ENCODE measurements at regions not wholly inside any gene's neighbourhood (a gene's known extent, or its start where the extent isn't known, plus 50 kb on each side); places are given as distances from the start of the nearest gene placed in this dataset.

GRCh38 chr20:60948224-60948623 is 303.8 kb upstream of the CDH4 start:
- DNase-seq (ENCODE audit: insufficient read length, low spot score), result no peak
- no peak for FAIRE-seq
- no peak for TF ChIP-seq CTCF (IDR thresholded peaks at IDR 0.05; ENCODE audit: insufficient read depth, missing control alignments)

GRCh38 chr20:60950561-60950960 is 301.5 kb upstream of the CDH4 start:
- DNase-seq (ENCODE audit: insufficient read length, low spot score) (no peak), FAIRE-seq (no peak)
- TF ChIP-seq CTCF (IDR thresholded peaks at IDR 0.05; ENCODE audit: insufficient read depth, missing control alignments), result no peak

GRCh38 chr20:60950974-60951373 is 301.1 kb upstream of the CDH4 start:
- FAIRE-seq (no peak), DNase-seq (ENCODE audit: insufficient read length, low spot score) (no peak)
- no peak for TF ChIP-seq CTCF (IDR thresholded peaks at IDR 0.05; ENCODE audit: insufficient read depth, missing control alignments)

- DNase-seq (ENCODE audit: insufficient read length, low spot score), result no peak
- no peak for TF ChIP-seq CTCF (IDR thresholded peaks at IDR 0.05; ENCODE audit: insufficient read depth, missing control alignments)
- FAIRE-seq, result no peak
Observed at GRCh38 chr20:60952861-60953260, 299.2 kb upstream of the CDH4 start.

- FAIRE-seq (no peak), DNase-seq (ENCODE audit: insufficient read length, low spot score) (no peak)
- no peak for TF ChIP-seq CTCF (IDR thresholded peaks at IDR 0.05; ENCODE audit: insufficient read depth, missing control alignments)
Observed at GRCh38 chr20:60953321-60953720, 298.7 kb upstream of the CDH4 start.

GRCh38 chr20:60955706-60956105 is 296.4 kb upstream of the CDH4 start:
- DNase-seq (ENCODE audit: insufficient read length, low spot score) (no peak), FAIRE-seq (no peak)
- no peak for TF ChIP-seq CTCF (IDR thresholded peaks at IDR 0.05; ENCODE audit: insufficient read depth, missing control alignments)

- FAIRE-seq (no peak), DNase-seq (ENCODE audit: insufficient read length, low spot score) (no peak)
- no peak for TF ChIP-seq CTCF (IDR thresholded peaks at IDR 0.05; ENCODE audit: insufficient read depth, missing control alignments)
Observed at GRCh38 chr20:60956194-60956593, 295.9 kb upstream of the CDH4 start.

Data from D721Med (cell line).